Glutamatergic neuron (in vitro differentiated cells): ENCODE measurements at regions not wholly inside any gene's neighbourhood (a gene's known extent, or its start where the extent isn't known, plus 50 kb on each side); places are given as distances from the start of the nearest gene placed in this dataset.
A peak's percentile ranks its signal among the peaks of the same experiment; 100 is the strongest.

Experiments used
- DNase-seq: peaks from one replicate; pipeline ENCODE4 v3.0.0; 2022
- H3K27ac Mint-ChIP-seq: one replicate; pipeline ENCODE4 v1.8.0; 2020; ENCODE audit warnings: mild to moderate bottlenecking, mixed read lengths, inconsistent platforms; ENCODE audit not compliant: unreplicated experiment
- H3K27me3 Mint-ChIP-seq: one replicate; pipeline ENCODE4 v1.8.0; 2020; ENCODE audit warnings: mild to moderate bottlenecking, moderate library complexity, mixed read lengths, inconsistent platforms; ENCODE audit not compliant: unreplicated experiment
- H3K36me3 Mint-ChIP-seq: one replicate; pipeline ENCODE4 v1.8.0; 2020; ENCODE audit warnings: mild to moderate bottlenecking, mixed read lengths, inconsistent platforms; ENCODE audit not compliant: unreplicated experiment
- H3K4me1 Mint-ChIP-seq: one replicate; pipeline ENCODE4 v1.8.0; 2020; ENCODE audit warnings: mild to moderate bottlenecking, low read depth, mixed read lengths, inconsistent platforms; ENCODE audit not compliant: unreplicated experiment
- H3K4me3 Mint-ChIP-seq: one replicate; pipeline ENCODE4 v1.8.0; 2020; ENCODE audit warnings: mild to moderate bottlenecking, mixed read lengths, inconsistent platforms; ENCODE audit not compliant: unreplicated experiment
- H3K9me3 Mint-ChIP-seq: one replicate; pipeline ENCODE4 v1.8.0; 2020; ENCODE audit warnings: mild to moderate bottlenecking, moderate library complexity, mixed read lengths, inconsistent platforms; ENCODE audit not compliant: unreplicated experiment
- CTCF ChIP-seq: fragments of 200-600 bp; sonication (generic); IDR thresholded peaks from one replicate; pipeline ENCODE4 v1.5.0; 2021; ENCODE audit not compliant: partially characterized antibody, unreplicated experiment

GRCh38 chr12:126719912-126720705 lies 1546.9 kb upstream of the TMEM132C start:
- Mint-ChIP-seq H3K27ac (no peak overlapping the region), H3K27me3 (peaks cover 1% of the 10 kb centered on the region), H3K36me3 (peaks cover 14% of the 10 kb centered on the region), H3K9me3 (peaks cover 12% of the 10 kb centered on the region), H3K4me3 (no peak overlapping the region), H3K4me1 (no peaks in the 10 kb centered on the region)
- TF ChIP-seq CTCF, result no peak
- no peak for DNase-seq

- no peaks in the 10 kb centered on the region for H3K4me1 Mint-ChIP-seq
- H3K4me3 Mint-ChIP-seq, result peak overlapping the region; percentile 30
- peak; percentile 22 for DNase-seq
- no peak overlapping the region for H3K27ac Mint-ChIP-seq
- H3K36me3 Mint-ChIP-seq, result peaks cover 16% of the 10 kb centered on the region
- peaks cover 13% of the 10 kb centered on the region for H3K9me3 Mint-ChIP-seq
- H3K27me3 Mint-ChIP-seq, result peaks cover 9% of the 10 kb centered on the region
- no peak for TF ChIP-seq CTCF
Observed at GRCh38 chr12:126726481-126727217, 1540.3 kb upstream of the TMEM132C start.

- DNase-seq, result no peak
- H3K36me3 Mint-ChIP-seq, result peaks cover 16% of the 10 kb centered on the region
- peak overlapping the region; percentile 30 for H3K4me3 Mint-ChIP-seq
Observed at GRCh38 chr12:126727218-126728075, 1539.5 kb upstream of the TMEM132C start.

GRCh38 chr12:126734296-126734695 lies 1532.7 kb upstream of the TMEM132C start:
- Mint-ChIP-seq H3K36me3 (peaks cover 7% of the 10 kb centered on the region), H3K27me3 (no peaks in the 10 kb centered on the region), H3K9me3 (peaks cover 2% of the 10 kb centered on the region), H3K27ac (no peak overlapping the region), H3K4me3 (no peak overlapping the region), H3K4me1 (no peaks in the 10 kb centered on the region)
- DNase-seq, result no peak
- no peak for TF ChIP-seq CTCF

More at GRCh38 chr12:126727218-126728075, 1539.5 kb upstream of the TMEM132C start:
- no peak for TF ChIP-seq CTCF
- Mint-ChIP-seq H3K27me3 (peaks cover 8% of the 10 kb centered on the region), H3K27ac (no peak overlapping the region), H3K9me3 (peaks cover 13% of the 10 kb centered on the region), H3K4me1 (no peaks in the 10 kb centered on the region)
